OCI-LY1 (cell line): ENCODE measurements at regions not wholly inside any gene's neighbourhood (a gene's known extent, or its start where the extent isn't known, plus 50 kb on each side); places are given as distances from the start of the nearest gene placed in this dataset.

ENCODE experiments used
- H2AFZ ChIP-seq: fragments of 200-600 bp; sonication (generic), shearing (Covaris generic); 2 replicates; pipeline ENCODE4 v1.6.0; 2014; ENCODE audit warnings: antibody characterized with exemption, mild to moderate bottlenecking, low read length
- H3F3A ChIP-seq: fragments of 200-600 bp; sonication (generic), shearing (Covaris generic); 2 replicates; pipeline ENCODE4 v1.6.0; 2014; ENCODE audit warnings: mild to moderate bottlenecking, antibody characterized with exemption, low read length, moderate library complexity; ENCODE audit not compliant: insufficient read depth
- H3K27ac ChIP-seq: fragments of 200-600 bp; sonication (generic); 2 replicates; pipeline ENCODE4 v1.5.1; 2014; ENCODE audit warnings: low read length, mixed run types, mild to moderate bottlenecking, low read depth; ENCODE audit not compliant: poor library complexity, severe bottlenecking
- H3K27me3 ChIP-seq: fragments of 200-600 bp; sonication (generic); 2 replicates; pipeline ENCODE4 v1.6.0; 2014; ENCODE audit warnings: antibody characterized with exemption, mild to moderate bottlenecking, low read length, moderate library complexity; ENCODE audit not compliant: insufficient read depth
- H3K36me3 ChIP-seq: fragments of 200-600 bp; sonication (generic); 2 replicates; pipeline ENCODE4 v1.6.1; 2014; ENCODE audit warnings: mild to moderate bottlenecking, antibody characterized with exemption, low read length, moderate library complexity, mixed read lengths; ENCODE audit not compliant: insufficient read depth
- H3K4me1 ChIP-seq: fragments of 200-600 bp; sonication (generic); 2 replicates; pipeline ENCODE4 v1.5.1; 2014; ENCODE audit warnings: mild to moderate bottlenecking, low read length, moderate library complexity; ENCODE audit not compliant: insufficient read depth, severe bottlenecking
- H3K4me2 ChIP-seq: fragments of 200-600 bp; sonication (generic), shearing (Covaris generic); 2 replicates; pipeline ENCODE4 v1.6.1; 2014; ENCODE audit warnings: low read length
- H3K4me3 ChIP-seq: fragments of 200-600 bp; sonication (generic); 2 replicates; pipeline ENCODE4 v1.5.1; 2014; ENCODE audit warnings: low read length, low read depth, mild to moderate bottlenecking, mixed read lengths; ENCODE audit not compliant: poor library complexity, severe bottlenecking
- H3K79me2 ChIP-seq: fragments of 200-600 bp; shearing (Covaris generic); 2 replicates; pipeline ENCODE4 v1.6.1; 2016; ENCODE audit warnings: mixed run types, low read length, mixed read lengths; ENCODE audit not compliant: insufficient read depth
- H3K9ac ChIP-seq: fragments of 200-600 bp; sonication (generic), shearing (Covaris generic); 2 replicates; pipeline ENCODE4 v1.6.1; 2014; ENCODE audit warnings: mild to moderate bottlenecking, low read length, mixed read lengths
- H3K9me2 ChIP-seq: fragments of 200-600 bp; sonication (generic), shearing (Covaris generic); 2 replicates; pipeline ENCODE4 v1.6.1; 2014; ENCODE audit warnings: low read depth, mild to moderate bottlenecking, low read length, mixed read lengths
- H3K9me3 ChIP-seq: fragments of 200-600 bp; shearing (Covaris generic); 2 replicates; pipeline ENCODE4 v1.6.1; 2014; ENCODE audit warnings: low read length, mixed read lengths
- H4K20me1 ChIP-seq: fragments of 200-600 bp; sonication (generic), shearing (Covaris generic); 2 replicates; pipeline ENCODE4 v1.6.0; 2016; ENCODE audit warnings: mild to moderate bottlenecking, low read length; ENCODE audit not compliant: insufficient read depth
- CTCF ChIP-seq: fragments of 200-600 bp; sonication (generic), shearing (Covaris generic); IDR thresholded peaks from 2 replicates; pipeline ENCODE4 v1.5.1; 2017; ENCODE audit warnings: mild to moderate bottlenecking, antibody characterized with exemption, low read length, moderate library complexity, mixed read lengths
- EZH2 ChIP-seq: fragments of 200-600 bp; sonication (generic), shearing (Covaris generic); IDR thresholded peaks from 2 replicates; pipeline ENCODE4 v1.8.0; 2017; ENCODE audit warnings: borderline replicate concordance, mixed run types, mild to moderate bottlenecking, antibody characterized with exemption, low read length, moderate library complexity, mixed read lengths

- H3K36me3 ChIP-seq: no peaks in the 10 kb centered on the region
- H4K20me1 ChIP-seq: no peaks in the 10 kb centered on the region
Measured at GRCh38 chr5:125375143-125375542, 628.7 kb upstream of the ZNF608 start.

GRCh38 chr5:125376059-125376641 is 629.7 kb upstream of the ZNF608 start:
- H3K9me3 ChIP-seq: no peaks in the 10 kb centered on the region
- no peak overlapping the region for H3K9ac ChIP-seq
- H3K36me3 ChIP-seq: no peaks in the 10 kb centered on the region
- H3K27ac ChIP-seq: no peak overlapping the region
- peaks cover 45% of the 10 kb centered on the region for H3K4me1 ChIP-seq
- no peaks in the 10 kb centered on the region for H3K27me3 ChIP-seq
- no peak overlapping the region for H2AFZ ChIP-seq
- H4K20me1 ChIP-seq: no peaks in the 10 kb centered on the region
- H3K9me2 ChIP-seq: no peaks in the 10 kb centered on the region
- H3F3A ChIP-seq: no peaks in the 10 kb centered on the region
- H3K4me2 ChIP-seq: no peak overlapping the region
- no peak for TF ChIP-seq EZH2
- no peak for TF ChIP-seq CTCF
- H3K79me2 ChIP-seq: no peaks in the 10 kb centered on the region
- H3K4me3 ChIP-seq: no peak overlapping the region

More at GRCh38 chr5:125375143-125375542, 628.7 kb upstream of the ZNF608 start:
- Histone ChIP-seq H3K4me2 (no peak overlapping the region), H2AFZ (no peak overlapping the region), H3K4me1 (peaks cover 55% of the 10 kb centered on the region), H3K9me3 (no peaks in the 10 kb centered on the region), H3K9me2 (no peaks in the 10 kb centered on the region), H3K9ac (no peak overlapping the region), H3F3A (no peaks in the 10 kb centered on the region), H3K27me3 (no peaks in the 10 kb centered on the region), H3K4me3 (no peak overlapping the region), H3K27ac (peak overlapping the region; percentile 31), H3K79me2 (no peaks in the 10 kb centered on the region)
- TF ChIP-seq EZH2 (no peak), CTCF (no peak)

- H3K79me2 ChIP-seq: no peaks in the 10 kb centered on the region
- H3K27me3 ChIP-seq: no peaks in the 10 kb centered on the region
- no peaks in the 10 kb centered on the region for H4K20me1 ChIP-seq
- peaks cover 39% of the 10 kb centered on the region for H3K4me1 ChIP-seq
- no peak overlapping the region for H3K9ac ChIP-seq
- H3K9me3 ChIP-seq: no peaks in the 10 kb centered on the region
- H3K27ac ChIP-seq: no peak overlapping the region
- no peak overlapping the region for H2AFZ ChIP-seq
- H3K4me2 ChIP-seq: no peak overlapping the region
- H3K9me2 ChIP-seq: no peaks in the 10 kb centered on the region
- no peaks in the 10 kb centered on the region for H3F3A ChIP-seq
- TF ChIP-seq EZH2 (no peak), CTCF (no peak)
- no peak overlapping the region for H3K4me3 ChIP-seq
- H3K36me3 ChIP-seq: no peaks in the 10 kb centered on the region
Measured at GRCh38 chr5:125377141-125377540, 630.7 kb upstream of the ZNF608 start.
